Lung (tissue), 11 donors: ENCODE measurements at regions not wholly inside any gene's neighbourhood (a gene's known extent, or its start where the extent isn't known, plus 50 kb on each side); places are given as distances from the start of the nearest gene placed in this dataset.

Source experiments
- ATAC-seq: fragments of 200-7000 bp; cut with Tn5 transposase; one replicate; pipeline ENCODE4 v1.9.1; 2020; ENCODE audit warnings: moderate number of reproducible peaks; ENCODE audit not compliant: insufficient read depth, low FRiP score
- DNase-seq, 3 donors: peaks; one replicate each; pipeline ENCODE4 v3.0.0-alpha.2; 2013 to 2017
- H3K27ac ChIP-seq, 2 donors: one replicate each; pipeline ENCODE4 v1.5.1; 2013; ENCODE audit warnings: mild to moderate bottlenecking in 2 of 2, moderate library complexity in 2 of 2, control low read depth in 1 of 2, inconsistent platforms in 1 of 2, low read depth in 1 of 2, low read length in 1 of 2
- H3K27me3 ChIP-seq, 3 donors: one replicate each; pipeline ENCODE4 v1.5.1; 2013; ENCODE audit warnings: low read length in 2 of 3; ENCODE audit not compliant: control insufficient read depth in 3 of 3, insufficient read depth in 3 of 3
- H3K36me3 ChIP-seq, 4 donors: one replicate each; pipeline ENCODE4 v1.5.1; 2013; ENCODE audit warnings: low read length in 4 of 4, mild to moderate bottlenecking in 1 of 4, moderate library complexity in 1 of 4; ENCODE audit not compliant: control insufficient read depth in 4 of 4, insufficient read depth in 4 of 4
- H3K4me1 ChIP-seq, 5 donors: one replicate each; pipeline ENCODE4 v1.5.1; 2013; ENCODE audit warnings: low read length in 5 of 5, mild to moderate bottlenecking in 2 of 5, moderate library complexity in 1 of 5; ENCODE audit not compliant: control insufficient read depth in 5 of 5, insufficient read depth in 5 of 5
- H3K4me3 ChIP-seq: one replicate; pipeline ENCODE4 v1.5.1; 2013; ENCODE audit warnings: mild to moderate bottlenecking, control low read depth, moderate library complexity
- H3K9ac ChIP-seq, 2 donors: one replicate each; pipeline ENCODE4 v1.5.1; 2013; ENCODE audit warnings: low read length in 2 of 2, control low read depth in 1 of 2; ENCODE audit not compliant: insufficient read depth in 1 of 2
- H3K9me3 ChIP-seq, 4 donors: one replicate each; pipeline ENCODE4 v1.5.1; 2013; ENCODE audit warnings: low read length in 3 of 4, mild to moderate bottlenecking in 1 of 4, moderate library complexity in 1 of 4; ENCODE audit not compliant: control insufficient read depth in 4 of 4, insufficient read depth in 3 of 4
- CTCF ChIP-seq: IDR thresholded peaks from 2 replicates; pipeline ENCODE4 v1.5.1; 2012; ENCODE audit warnings: mild to moderate bottlenecking; ENCODE audit errors: control extremely low read depth, extremely low read depth
- WGBS, 2 donors: extraction: QIAGEN DNeasy Blood & Tissue Kit; methylation state at CpG; one replicate each; pipeline ENCODE4 v1.1.7; 2013; 5-methylcytosine and 5-hydroxymethylcytosine counted together
- donor health status: control.
- donor health status: control.
- donor health status: Bipolar disorder and iron deficiency.
- donor health status: healthy.
- donor health status: DM: yes; HTN: yes; CAD: no.

- H3K4me3 ChIP-seq = no peak overlapping the region
These were observed 380.6 kb downstream of the RAB28 start for GRCh38 chr4:13103382-13104015.

GRCh38 chr4:13102092-13102742, 381.9 kb downstream of the RAB28 start:
- no peak for DNase-seq
- Histone ChIP-seq H3K36me3 (no peaks in the 10 kb centered on the region), H3K4me3 (no peak overlapping the region), H3K27me3 (no peaks in the 10 kb centered on the region), H3K4me1 (no peaks in the 10 kb centered on the region), H3K9ac (no peak overlapping the region), H3K9me3 (peaks cover 0 to 8% (median 0%) of the 10 kb centered on the region in 4 donors), H3K27ac (no peak overlapping the region)
- WGBS, 2 donors = 88 to 89% methylated on average over 6 of the region's 6 CpGs
- no peak for ATAC-seq
- TF ChIP-seq CTCF = no peak

More at GRCh38 chr4:13103382-13104015, 380.6 kb downstream of the RAB28 start:
- TF ChIP-seq CTCF = no peak
- peaks cover 0 to 7% (median 0%) of the 10 kb centered on the region in 4 donors for H3K9me3 ChIP-seq
- H3K36me3 ChIP-seq = no peaks in the 10 kb centered on the region
- DNase-seq (no peak), ATAC-seq (no peak)
- no peak overlapping the region for H3K27ac ChIP-seq
- no peaks in the 10 kb centered on the region for H3K4me1 ChIP-seq
- 77 to 82% methylated on average over 7 of the region's 7 CpGs for WGBS, 2 donors
- H3K27me3 ChIP-seq = no peaks in the 10 kb centered on the region
- H3K9ac ChIP-seq = no peak overlapping the region

- DNase-seq = no peak
- Histone ChIP-seq H3K27me3 (no peaks in the 10 kb centered on the region), H3K9ac (no peak overlapping the region), H3K36me3 (no peaks in the 10 kb centered on the region), H3K4me3 (no peak overlapping the region), H3K9me3 (peaks cover 0 to 3% (median 0%) of the 10 kb centered on the region in 4 donors), H3K27ac (no peak overlapping the region), H3K4me1 (no peaks in the 10 kb centered on the region)
- WGBS, 2 donors = 83 to 85% methylated on average over 3 of the region's 3 CpGs
- ATAC-seq = no peak
- no peak for TF ChIP-seq CTCF
These were observed 386.2 kb downstream of the RAB28 start for GRCh38 chr4:13097971-13098370.
